GM21390 (cell line): ENCODE measurements at regions not wholly inside any gene's neighbourhood (a gene's known extent, or its start where the extent isn't known, plus 50 kb on each side); places are given as distances from the start of the nearest gene placed in this dataset.
"Not testable (repeated sequence)": the region's sequence is repeated elsewhere in the genome, so short reads cannot be mapped to it uniquely, and the experiment has no call there.

Experiments used
- ATAC-seq: cut with Tn5 transposase; IDR thresholded peaks from one replicate; pipeline ENCODE4 v1.9.1; 2021; ENCODE audit not compliant: unreplicated experiment

GRCh38 chr3:72081471-72082185 lies 296.7 kb upstream of the PROK2 start:
- no peak for ATAC-seq

- ATAC-seq: no peak
Observed at GRCh38 chr3:72080800-72081199, 295.9 kb upstream of the PROK2 start.

- no peak for ATAC-seq
Observed at GRCh38 chr3:72080095-72080494, 295.1 kb upstream of the PROK2 start.

GRCh38 chr3:72079369-72079872 lies 294.5 kb upstream of the PROK2 start:
- ATAC-seq: no peak

GRCh38 chr3:72078676-72079368 lies 293.9 kb upstream of the PROK2 start:
- ATAC-seq: no peak

GRCh38 chr3:72077473-72078259 lies 292.7 kb upstream of the PROK2 start:
- peak; percentile 42 for ATAC-seq

GRCh38 chr3:72075848-72076247 lies 290.9 kb upstream of the PROK2 start:
- not testable (repeated sequence) for ATAC-seq

- ATAC-seq: no peak
Observed at GRCh38 chr3:72071624-72072023, 286.7 kb upstream of the PROK2 start.

GRCh38 chr3:72070005-72070404 lies 285.1 kb upstream of the PROK2 start:
- ATAC-seq: no peak

GRCh38 chr3:72069543-72069942 lies 284.6 kb upstream of the PROK2 start:
- no peak for ATAC-seq

GRCh38 chr3:72068621-72069020 lies 283.7 kb upstream of the PROK2 start:
- ATAC-seq: no peak

- no peak for ATAC-seq
Observed at GRCh38 chr3:72067721-72068120, 282.8 kb upstream of the PROK2 start.

- ATAC-seq: no peak
Observed at GRCh38 chr3:72065872-72066641, 281.1 kb upstream of the PROK2 start.

GRCh38 chr3:72065236-72065635 lies 280.3 kb upstream of the PROK2 start:
- no peak for ATAC-seq

GRCh38 chr3:72064727-72065126 lies 279.8 kb upstream of the PROK2 start:
- not testable (repeated sequence) for ATAC-seq

GRCh38 chr3:72062017-72062416 lies 277.1 kb upstream of the PROK2 start:
- ATAC-seq: no peak

GRCh38 chr3:72060447-72061034 lies 275.6 kb upstream of the PROK2 start:
- ATAC-seq: no peak

GRCh38 chr3:72058493-72059081 lies 273.6 kb upstream of the PROK2 start:
- ATAC-seq: no peak

GRCh38 chr3:72055436-72055835 lies 270.5 kb upstream of the PROK2 start:
- ATAC-seq: no peak

- no peak for ATAC-seq
Observed at GRCh38 chr3:72054976-72055375, 270.0 kb upstream of the PROK2 start.
